GM12865 (cell line): ENCODE measurements at regions not wholly inside any gene's neighbourhood (a gene's known extent, or its start where the extent isn't known, plus 50 kb on each side); places are given as distances from the start of the nearest gene placed in this dataset.

Experiments
- DNase-seq: peaks from one replicate; pipeline ENCODE4 v3.0.0; 2010; ENCODE audit warnings: low read depth
- H3K4me3 ChIP-seq: 2 replicates; pipeline ENCODE4 v1.5.1; 2011; ENCODE audit warnings: mild to moderate bottlenecking, low read depth, low read length, control low read depth
- TF ChIP-seq, protein P1 (sequence below): IDR thresholded peaks from 2 replicates; pipeline ENCODE4 v1.5.1; 2011; ENCODE audit warnings: low read length, control low read depth, low read depth, inconsistent platforms; ENCODE audit not compliant: insufficient read depth; ENCODE audit errors: missing control alignments

DNA sequence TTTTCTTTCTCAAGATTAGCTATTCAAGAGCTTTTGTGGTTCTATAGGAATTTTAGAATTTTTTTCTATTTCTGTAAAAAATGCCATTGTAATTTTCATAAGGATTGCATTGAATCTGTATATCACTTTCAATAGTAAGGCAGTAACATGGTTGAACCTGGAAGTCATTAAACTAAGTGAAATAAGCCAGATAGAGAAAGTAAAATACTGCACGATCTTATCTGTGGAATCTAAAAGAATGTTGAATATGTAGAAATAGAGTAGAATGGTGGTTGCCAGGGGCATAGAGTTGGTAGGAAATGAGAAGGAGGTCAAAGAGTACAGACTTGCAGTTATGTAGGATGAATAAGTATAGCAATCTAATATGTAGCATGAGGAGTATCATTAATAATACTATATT is 1073.5 kb upstream of the LRRN3 start:
- no peak for DNase-seq
- no peak overlapping the region for H3K4me3 ChIP-seq
- TF ChIP-seq, protein P1, sequence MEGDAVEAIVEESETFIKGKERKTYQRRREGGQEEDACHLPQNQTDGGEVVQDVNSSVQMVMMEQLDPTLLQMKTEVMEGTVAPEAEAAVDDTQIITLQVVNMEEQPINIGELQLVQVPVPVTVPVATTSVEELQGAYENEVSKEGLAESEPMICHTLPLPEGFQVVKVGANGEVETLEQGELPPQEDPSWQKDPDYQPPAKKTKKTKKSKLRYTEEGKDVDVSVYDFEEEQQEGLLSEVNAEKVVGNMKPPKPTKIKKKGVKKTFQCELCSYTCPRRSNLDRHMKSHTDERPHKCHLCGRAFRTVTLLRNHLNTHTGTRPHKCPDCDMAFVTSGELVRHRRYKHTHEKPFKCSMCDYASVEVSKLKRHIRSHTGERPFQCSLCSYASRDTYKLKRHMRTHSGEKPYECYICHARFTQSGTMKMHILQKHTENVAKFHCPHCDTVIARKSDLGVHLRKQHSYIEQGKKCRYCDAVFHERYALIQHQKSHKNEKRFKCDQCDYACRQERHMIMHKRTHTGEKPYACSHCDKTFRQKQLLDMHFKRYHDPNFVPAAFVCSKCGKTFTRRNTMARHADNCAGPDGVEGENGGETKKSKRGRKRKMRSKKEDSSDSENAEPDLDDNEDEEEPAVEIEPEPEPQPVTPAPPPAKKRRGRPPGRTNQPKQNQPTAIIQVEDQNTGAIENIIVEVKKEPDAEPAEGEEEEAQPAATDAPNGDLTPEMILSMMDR: no peak

DNA sequence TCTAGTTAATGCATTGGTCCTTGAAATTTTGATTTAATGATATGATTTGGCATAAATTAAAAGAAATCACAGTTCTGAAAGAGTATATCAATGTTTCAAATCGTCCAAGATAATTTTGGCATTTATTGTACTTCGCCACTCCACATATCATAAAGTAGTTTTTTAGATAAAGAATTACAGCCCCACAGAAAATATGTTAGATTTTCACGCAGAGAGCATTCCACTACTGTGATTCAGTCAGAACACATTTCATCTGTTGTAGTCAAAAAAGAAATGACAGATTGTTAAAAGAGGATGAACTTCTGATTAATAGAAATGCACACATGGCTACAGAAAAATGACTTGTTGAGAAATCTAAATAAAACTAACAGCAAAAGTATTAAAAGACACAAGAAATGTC is 1063.5 kb upstream of the LRRN3 start:
- no peak for DNase-seq
- H3K4me3 ChIP-seq: no peak overlapping the region
- TF ChIP-seq, protein P1: no peak

DNA sequence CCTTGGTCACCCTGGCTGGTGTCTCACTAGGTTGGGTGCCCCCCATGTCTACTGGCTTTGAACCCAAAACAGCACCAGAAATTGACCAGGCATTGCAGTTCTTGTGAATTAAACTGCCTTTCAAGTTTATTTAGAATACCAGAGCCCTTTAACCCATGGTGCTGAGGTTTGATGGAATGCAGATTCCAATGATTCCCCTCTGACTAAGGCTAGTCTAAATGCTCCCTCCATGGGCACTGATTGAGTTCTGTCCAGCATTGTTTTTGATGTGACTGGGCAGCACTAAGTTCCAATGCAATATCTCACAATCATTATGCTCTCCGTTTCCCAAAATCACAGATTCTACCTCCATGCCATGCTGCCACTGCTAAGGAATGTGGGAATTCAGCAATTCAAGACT is 1047.4 kb upstream of the LRRN3 start:
- no peak overlapping the region for H3K4me3 ChIP-seq
- TF ChIP-seq, protein P1: no peak
- DNase-seq: no peak

DNA sequence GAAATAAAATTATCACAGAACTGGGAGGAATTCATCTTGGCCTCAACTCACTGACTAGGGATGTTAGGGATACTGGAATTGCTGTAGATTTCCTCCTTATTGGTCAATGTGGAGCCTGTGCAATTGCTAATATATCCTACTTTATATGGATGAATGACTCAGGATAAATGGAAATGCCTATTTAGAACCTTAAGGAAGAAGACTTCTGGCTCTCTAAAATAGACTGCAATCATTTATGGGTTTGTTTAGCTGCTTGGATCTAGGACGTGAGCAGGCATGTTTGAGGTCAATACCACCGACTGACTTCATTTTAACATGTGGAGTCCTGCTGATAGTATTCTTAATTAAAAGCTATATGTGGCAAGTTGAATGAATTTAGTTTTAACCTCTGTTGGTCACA is 1040.1 kb upstream of the LRRN3 start:
- DNase-seq: no peak
- TF ChIP-seq, protein P1: no peak

GRCh38 chr7:110051372-110051771 is 1039.6 kb upstream of the LRRN3 start:
- DNase-seq: no peak
- TF ChIP-seq, protein P1: no peak
- H3K4me3 ChIP-seq: no peak overlapping the region

More for the DNA sequence above, 1040.1 kb upstream of the LRRN3 start:
- no peak overlapping the region for H3K4me3 ChIP-seq

GRCh38 chr7:110056331-110056730 is 1034.6 kb upstream of the LRRN3 start:
- DNase-seq: no peak
- TF ChIP-seq, protein P1: no peak

GRCh38 chr7:110058401-110058800 is 1032.5 kb upstream of the LRRN3 start:
- no peak overlapping the region for H3K4me3 ChIP-seq
- TF ChIP-seq, protein P1: no peak
- no peak for DNase-seq

More at GRCh38 chr7:110056331-110056730, 1034.6 kb upstream of the LRRN3 start:
- H3K4me3 ChIP-seq: no peak overlapping the region
